Natural killer cell (primary cell): ENCODE measurements at regions not wholly inside any gene's neighbourhood (a gene's known extent, or its start where the extent isn't known, plus 50 kb on each side); places are given as distances from the start of the nearest gene placed in this dataset.

Source experiments
- ATAC-seq, 3 donors: fragments of 150-1000 bp in 2 of 3; fragments of 200-7000 bp in 1 of 3; cut with Tn5 transposase; 1 replicate in 1 of 3; 2 replicates in 2 of 3; pipeline ENCODE4 v1.10.0; 2021; ENCODE audit warnings: mild to moderate bottlenecking in 2 of 3, moderate library complexity in 2 of 3
- DNase-seq, 2 donors: peaks; one replicate each; pipeline versions ENCODE4 v3.0.0 to v3.0.0-alpha.2; 2013 to 2021; ENCODE audit warnings: mixed read lengths in 1 of 2
- H3K27ac ChIP-seq: one replicate; pipeline ENCODE4 v1.5.1; 2013; ENCODE audit warnings: mild to moderate bottlenecking, low read length
- H3K27me3 ChIP-seq: one replicate; pipeline ENCODE4 v1.6.1; 2013; ENCODE audit warnings: low read length; ENCODE audit not compliant: control insufficient read depth, insufficient read depth
- H3K36me3 ChIP-seq: one replicate; pipeline ENCODE4 v1.6.1; 2013; ENCODE audit warnings: low read length; ENCODE audit not compliant: control insufficient read depth, insufficient read depth
- H3K4me1 ChIP-seq: one replicate; pipeline ENCODE4 v1.6.1; 2013; ENCODE audit warnings: low read length; ENCODE audit not compliant: control insufficient read depth, insufficient read depth
- H3K4me3 ChIP-seq: one replicate; pipeline ENCODE4 v1.5.1; 2013; ENCODE audit warnings: low read length
- H3K9me3 ChIP-seq: one replicate; pipeline ENCODE4 v1.6.1; 2013; ENCODE audit warnings: low read length; ENCODE audit not compliant: control insufficient read depth, insufficient read depth
- H3K27ac Mint-ChIP-seq, 2 donors: one replicate each; pipeline ENCODE4 v1.8.0; 2022; ENCODE audit warnings: mild to moderate bottlenecking in 2 of 2, mixed read lengths in 2 of 2, moderate library complexity in 1 of 2
- H3K27me3 Mint-ChIP-seq, 2 donors: one replicate each; pipeline ENCODE4 v1.8.0; 2022; ENCODE audit warnings: low read depth in 2 of 2, mixed read lengths in 2 of 2
- H3K36me3 Mint-ChIP-seq: one replicate; pipeline ENCODE4 v1.8.0; 2022; ENCODE audit warnings: mixed read lengths
- H3K4me1 Mint-ChIP-seq, 2 donors: one replicate each; pipeline ENCODE4 v1.8.0; 2022; ENCODE audit warnings: mixed read lengths in 2 of 2
- H3K4me3 Mint-ChIP-seq: one replicate; pipeline ENCODE4 v1.8.0; 2022; ENCODE audit warnings: mild to moderate bottlenecking, moderate library complexity, mixed read lengths
- H3K9me3 Mint-ChIP-seq, 2 donors: one replicate each; pipeline ENCODE4 v1.8.0; 2022; ENCODE audit warnings: mixed read lengths in 2 of 2
- WGBS: methylation state at CpG from one replicate; pipeline ENCODE4 v1.1.7; 2013; ENCODE audit warnings: missing lambda C conversion rate; ENCODE audit not compliant: insufficient coverage; 5-methylcytosine and 5-hydroxymethylcytosine counted together
- intact Hi-C: fragments of 100-400 bp; cut with micrococcal nuclease; formaldehyde crosslinking; loops from one replicate; pipeline ENCODE4 v1.14.2; 2022
- TF ChIP-seq, protein P1 (sequence below): fragments of 200-600 bp; IDR thresholded peaks from one replicate; pipeline ENCODE4 v1.8.0; 2022; ENCODE audit warnings: antibody characterized with exemption

DNA sequence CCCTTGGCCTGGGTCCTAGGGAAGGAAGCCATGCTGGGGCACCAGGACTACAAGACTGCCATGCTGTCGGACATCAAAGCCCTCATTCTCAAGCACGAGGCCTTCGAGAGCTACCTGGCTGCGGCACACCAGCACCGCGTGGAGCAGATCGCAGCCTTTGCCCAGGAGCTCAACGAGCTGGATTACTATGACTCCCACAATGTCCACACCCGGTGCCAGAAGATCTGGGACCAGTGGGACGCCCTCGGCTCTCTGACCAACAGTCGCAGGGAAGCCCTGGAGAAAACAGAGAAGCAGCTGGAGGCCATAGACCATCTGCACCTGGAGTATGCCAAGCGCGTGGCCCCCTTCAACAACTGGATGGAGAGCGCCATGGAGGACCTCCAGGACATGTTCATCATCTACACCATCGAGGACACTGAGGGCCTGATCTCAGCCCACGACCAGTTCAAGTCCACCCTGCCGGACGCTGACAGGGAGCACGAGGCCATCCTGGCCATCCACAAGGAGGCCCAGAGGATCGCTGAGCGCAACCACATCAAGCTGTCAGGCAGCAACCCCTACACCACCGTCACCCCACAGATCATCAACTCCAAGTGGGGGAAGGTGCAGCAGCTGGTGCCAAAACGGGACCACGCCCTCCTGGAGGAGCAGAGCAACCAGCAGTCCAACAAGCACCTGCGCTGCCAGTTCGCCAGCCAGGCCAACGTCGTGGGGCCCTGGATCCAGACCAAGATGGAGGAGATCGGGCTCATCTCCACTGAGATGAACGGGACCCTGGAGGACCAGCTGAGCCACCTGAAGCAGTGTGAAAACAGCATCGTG lies 487.0 kb downstream of the TRAM1L1 start:
- no peak overlapping the region for H3K4me3 Mint-ChIP-seq
- Histone ChIP-seq H3K4me3 (no peak overlapping the region), H3K9me3 (peaks cover 16% of the 10 kb centered on the region), H3K27me3 (no peaks in the 10 kb centered on the region), H3K27ac (no peak overlapping the region), H3K36me3 (no peaks in the 10 kb centered on the region), H3K4me1 (no peaks in the 10 kb centered on the region)
- 94% methylated on average over 32 of the region's 32 CpGs for WGBS
- intact Hi-C loops: no loop called here
- DNase-seq: no peak
- no peaks in the 10 kb centered on the region for H3K27me3 Mint-ChIP-seq
- no peaks in the 10 kb centered on the region for H3K4me1 Mint-ChIP-seq
- TF ChIP-seq, protein P1, sequence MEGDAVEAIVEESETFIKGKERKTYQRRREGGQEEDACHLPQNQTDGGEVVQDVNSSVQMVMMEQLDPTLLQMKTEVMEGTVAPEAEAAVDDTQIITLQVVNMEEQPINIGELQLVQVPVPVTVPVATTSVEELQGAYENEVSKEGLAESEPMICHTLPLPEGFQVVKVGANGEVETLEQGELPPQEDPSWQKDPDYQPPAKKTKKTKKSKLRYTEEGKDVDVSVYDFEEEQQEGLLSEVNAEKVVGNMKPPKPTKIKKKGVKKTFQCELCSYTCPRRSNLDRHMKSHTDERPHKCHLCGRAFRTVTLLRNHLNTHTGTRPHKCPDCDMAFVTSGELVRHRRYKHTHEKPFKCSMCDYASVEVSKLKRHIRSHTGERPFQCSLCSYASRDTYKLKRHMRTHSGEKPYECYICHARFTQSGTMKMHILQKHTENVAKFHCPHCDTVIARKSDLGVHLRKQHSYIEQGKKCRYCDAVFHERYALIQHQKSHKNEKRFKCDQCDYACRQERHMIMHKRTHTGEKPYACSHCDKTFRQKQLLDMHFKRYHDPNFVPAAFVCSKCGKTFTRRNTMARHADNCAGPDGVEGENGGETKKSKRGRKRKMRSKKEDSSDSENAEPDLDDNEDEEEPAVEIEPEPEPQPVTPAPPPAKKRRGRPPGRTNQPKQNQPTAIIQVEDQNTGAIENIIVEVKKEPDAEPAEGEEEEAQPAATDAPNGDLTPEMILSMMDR: no peak
- H3K9me3 Mint-ChIP-seq: peaks cover 9 to 10% of the 10 kb centered on the region in 2 donors
- no peak overlapping the region for H3K27ac Mint-ChIP-seq
- no peak for ATAC-seq
- H3K36me3 Mint-ChIP-seq: no peaks in the 10 kb centered on the region

DNA sequence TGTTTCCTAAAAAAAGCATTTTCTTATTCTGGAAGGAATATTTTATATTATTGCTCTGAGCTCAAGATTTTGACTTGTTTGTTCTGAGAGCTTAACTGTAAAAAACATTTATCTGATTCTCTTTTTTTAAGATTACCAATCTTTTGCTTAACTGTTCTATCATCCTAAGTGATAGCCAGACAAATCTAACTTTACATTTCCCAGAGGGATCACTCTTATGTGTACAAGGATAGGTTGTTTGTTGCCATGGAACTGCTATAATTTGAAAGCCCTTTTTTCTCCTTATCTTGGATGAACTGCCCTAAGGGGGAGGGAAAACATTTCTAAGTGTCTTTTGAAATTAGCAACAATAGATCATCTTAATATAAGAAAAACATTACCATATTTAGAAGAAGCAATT lies 494.7 kb downstream of the TRAM1L1 start:
- no peak overlapping the region for H3K4me3 Mint-ChIP-seq
- no peaks in the 10 kb centered on the region for H3K4me1 Mint-ChIP-seq
- Histone ChIP-seq H3K36me3 (no peaks in the 10 kb centered on the region), H3K27ac (no peak overlapping the region), H3K9me3 (no peaks in the 10 kb centered on the region), H3K27me3 (no peaks in the 10 kb centered on the region), H3K4me3 (no peak overlapping the region), H3K4me1 (no peaks in the 10 kb centered on the region)
- H3K36me3 Mint-ChIP-seq: no peaks in the 10 kb centered on the region
- intact Hi-C loops: no loop called here
- TF ChIP-seq, protein P1: no peak
- H3K27me3 Mint-ChIP-seq: no peaks in the 10 kb centered on the region
- DNase-seq (no peak), ATAC-seq (no peak)
- peaks cover 8 to 12% of the 10 kb centered on the region in 2 donors for H3K9me3 Mint-ChIP-seq
- H3K27ac Mint-ChIP-seq: no peak overlapping the region

- Mint-ChIP-seq H3K27me3 (no peaks in the 10 kb centered on the region), H3K4me3 (no peak overlapping the region)
- no peak for ATAC-seq
Measured at GRCh38 chr4:116588783-116589182, 496.6 kb downstream of the TRAM1L1 start.

More at GRCh38 chr4:116588783-116589182, 496.6 kb downstream of the TRAM1L1 start:
- H3K27me3 ChIP-seq: no peaks in the 10 kb centered on the region
- TF ChIP-seq, protein P1: no peak
- H3K4me1 ChIP-seq: no peaks in the 10 kb centered on the region
- intact Hi-C loops: no loop called here
- Mint-ChIP-seq H3K9me3 (peaks cover 9 to 12% of the 10 kb centered on the region in 2 donors), H3K27ac (no peak overlapping the region), H3K4me1 (no peaks in the 10 kb centered on the region), H3K36me3 (no peaks in the 10 kb centered on the region)
- H3K4me3 ChIP-seq: no peak overlapping the region
- no peak overlapping the region for H3K27ac ChIP-seq
- H3K9me3 ChIP-seq: no peaks in the 10 kb centered on the region
- H3K36me3 ChIP-seq: no peaks in the 10 kb centered on the region
- no peak for DNase-seq
